CD14-positive monocyte (primary cell): ENCODE measurements at regions not wholly inside any gene's neighbourhood (a gene's known extent, or its start where the extent isn't known, plus 50 kb on each side); places are given as distances from the start of the nearest gene placed in this dataset.

Experiments
- DNase-seq, 3 donors: peaks; one replicate each; pipeline ENCODE4 v3.0.0-alpha.2; 2011 to 2022
- H2AFZ ChIP-seq: 2 replicates; pipeline ENCODE4 v1.6.0; 2012; ENCODE audit warnings: mild to moderate bottlenecking, low read depth, low read length, inconsistent platforms; ENCODE audit not compliant: insufficient read depth, poor library complexity, severe bottlenecking
- H3K27ac ChIP-seq, 2 donors: 1 replicate in 1 of 2; 2 replicates in 1 of 2; pipeline ENCODE4 v1.5.1; 2012 to 2013; ENCODE audit warnings: low read length in 2 of 2, control low read depth in 1 of 2, inconsistent platforms in 1 of 2, low read depth in 1 of 2, mild to moderate bottlenecking in 1 of 2
- H3K27me3 ChIP-seq, 2 donors: one replicate each; pipeline versions ENCODE4 v1.6.0 to v1.6.1; 2011 to 2013; ENCODE audit warnings: low read length in 2 of 2; ENCODE audit not compliant: control insufficient read depth in 2 of 2, insufficient read depth in 2 of 2
- H3K36me3 ChIP-seq, 2 donors: replicated peaks in 1 of 2; 1 replicate in 1 of 2; 2 replicates in 1 of 2; pipeline versions ENCODE4 v1.5.1 to v1.6.1; 2012 to 2013; ENCODE audit warnings: low read length in 2 of 2, control low read depth in 1 of 2, inconsistent platforms in 1 of 2, mild to moderate bottlenecking in 1 of 2; ENCODE audit not compliant: insufficient read depth in 2 of 2, control insufficient read depth in 1 of 2
- H3K4me1 ChIP-seq, 2 donors: 1 replicate in 1 of 2; 2 replicates in 1 of 2; pipeline versions ENCODE4 v1.5.1 to v1.6.1; 2012 to 2013; ENCODE audit warnings: low read length in 2 of 2, control low read depth in 1 of 2, inconsistent platforms in 1 of 2, mild to moderate bottlenecking in 1 of 2, moderate library complexity in 1 of 2; ENCODE audit not compliant: insufficient read depth in 2 of 2, control insufficient read depth in 1 of 2
- H3K4me2 ChIP-seq: replicated peaks from 2 replicates; pipeline ENCODE3; 2012; ENCODE audit warnings: low read length, moderate library complexity, mild to moderate bottlenecking; ENCODE audit not compliant: poor library complexity, severe bottlenecking; ENCODE audit errors: extremely low read depth
- H3K4me3 ChIP-seq, 3 experiments: fragments of 200-600 bp in 1 of 3; sonication (generic) in 1 of 3; replicated peaks in 1 of 3; 1 replicate in 2 of 3; 2 replicates in 1 of 3; pipeline ENCODE4 v1.5.1; 2011 to 2013; ENCODE audit warnings: low read length in 3 of 3, mild to moderate bottlenecking in 3 of 3, control low read depth in 2 of 3, low read depth in 2 of 3, inconsistent platforms in 1 of 3, moderate library complexity in 1 of 3
- H3K79me2 ChIP-seq: 2 replicates; pipeline ENCODE4 v1.6.0; 2012; ENCODE audit warnings: mild to moderate bottlenecking, control low read depth, inconsistent platforms, low read length, moderate library complexity; ENCODE audit not compliant: insufficient read depth
- H3K9ac ChIP-seq: 2 replicates; pipeline ENCODE4 v1.6.0; 2017; ENCODE audit warnings: low read length, mild to moderate bottlenecking; ENCODE audit not compliant: insufficient read depth, poor library complexity, severe bottlenecking
- H3K9me3 ChIP-seq, 2 donors: replicated peaks in 1 of 2; 1 replicate in 1 of 2; 2 replicates in 1 of 2; pipeline versions ENCODE4 v1.5.1 to v1.6.1; 2012 to 2013; ENCODE audit warnings: low read length in 2 of 2, control low read depth in 1 of 2; ENCODE audit not compliant: control insufficient read depth in 1 of 2, insufficient read depth in 1 of 2
- H4K20me1 ChIP-seq: 2 replicates; pipeline ENCODE4 v1.6.0; 2012; ENCODE audit warnings: mild to moderate bottlenecking, low read length, control low read depth, moderate library complexity; ENCODE audit not compliant: insufficient read depth
- H3K27ac Mint-ChIP-seq, 7 donors: one replicate each; pipeline ENCODE4 v1.8.0; 2020; ENCODE audit warnings: mild to moderate bottlenecking in 7 of 7, mixed read lengths in 7 of 7, moderate library complexity in 6 of 7, inconsistent platforms in 2 of 7
- H3K27me3 Mint-ChIP-seq, 3 donors: one replicate each; pipeline ENCODE4 v1.8.0; 2021 to 2022; ENCODE audit warnings: low read depth in 3 of 3, mild to moderate bottlenecking in 3 of 3, mixed read lengths in 3 of 3, moderate library complexity in 3 of 3, inconsistent platforms in 1 of 3
- H3K36me3 Mint-ChIP-seq, 2 donors: one replicate each; pipeline ENCODE4 v1.8.0; 2020; ENCODE audit warnings: mixed read lengths in 2 of 2, inconsistent platforms in 1 of 2, mild to moderate bottlenecking in 1 of 2
- H3K4me1 Mint-ChIP-seq: one replicate; pipeline ENCODE4 v1.8.0; 2020; ENCODE audit warnings: mild to moderate bottlenecking, mixed read lengths
- H3K4me3 Mint-ChIP-seq, 2 donors: one replicate each; pipeline ENCODE4 v1.8.0; 2020; ENCODE audit warnings: mild to moderate bottlenecking in 2 of 2, mixed read lengths in 2 of 2, moderate library complexity in 1 of 2
- H3K9me3 Mint-ChIP-seq, 7 donors: one replicate each; pipeline ENCODE4 v1.8.0; 2020 to 2022; ENCODE audit warnings: mixed read lengths in 7 of 7, mild to moderate bottlenecking in 6 of 7, moderate library complexity in 6 of 7, inconsistent platforms in 2 of 7
- CTCF ChIP-seq: fragments of 200-600 bp; IDR thresholded peaks from one replicate; pipeline ENCODE4 v1.8.0; 2022; ENCODE audit warnings: antibody characterized with exemption, mild to moderate bottlenecking
- WGBS: methylation state at CpG from one replicate; pipeline ENCODE4 v1.1.5; 2013; ENCODE audit warnings: missing lambda C conversion rate; ENCODE audit not compliant: insufficient coverage; 5-methylcytosine and 5-hydroxymethylcytosine counted together
- intact Hi-C, 2 donors: fragments of 100-400 bp; cut with micrococcal nuclease; formaldehyde crosslinking; loops; one replicate each; pipeline versions ENCODE4 v1.15.0 to v1.15.1; 2023

GRCh38 chr7:152583006-152583405, 92.9 kb downstream of the XRCC2 start:
- no peak overlapping the region for H3K27ac Mint-ChIP-seq

GRCh38 chr7:152579070-152579469, 96.9 kb downstream of the XRCC2 start:
- Mint-ChIP-seq H3K36me3 (no peaks in the 10 kb centered on the region), H3K9me3 (peaks cover 6 to 20% (median 9%) of the 10 kb centered on the region in 7 donors), H3K4me3 (no peak overlapping the region), H3K27ac (no peak overlapping the region), H3K4me1 (no peaks in the 10 kb centered on the region), H3K27me3 (peaks cover 2 to 12% (median 9%) of the 10 kb centered on the region in 3 donors)
- intact Hi-C loops = no loop called here
- no peak overlapping the region for H3K4me3 ChIP-seq
- H3K9ac ChIP-seq = no peak overlapping the region
- WGBS = 94% methylated on average over 9 of the region's 10 CpGs
- no peak for TF ChIP-seq CTCF
- H4K20me1 ChIP-seq = no peaks in the 10 kb centered on the region
- H3K27ac ChIP-seq = no peak overlapping the region
- no peaks in the 10 kb centered on the region for H3K79me2 ChIP-seq
- no peaks in the 10 kb centered on the region for H3K4me1 ChIP-seq
- H3K27me3 ChIP-seq = no peaks in the 10 kb centered on the region
- H3K4me2 ChIP-seq = no peak overlapping the region
- H3K36me3 ChIP-seq = no peaks in the 10 kb centered on the region
- no peak for DNase-seq
- peaks cover 0 to 8% of the 10 kb centered on the region in 2 donors for H3K9me3 ChIP-seq
- no peak overlapping the region for H2AFZ ChIP-seq

More at GRCh38 chr7:152583006-152583405, 92.9 kb downstream of the XRCC2 start:
- DNase-seq = no peak
- H3K27ac ChIP-seq = no peak overlapping the region
- no peaks in the 10 kb centered on the region for H4K20me1 ChIP-seq
- no peak overlapping the region for H3K9ac ChIP-seq
- Mint-ChIP-seq H3K36me3 (no peaks in the 10 kb centered on the region), H3K4me3 (no peak overlapping the region), H3K9me3 (peaks cover 0 to 5% (median 0%) of the 10 kb centered on the region in 7 donors), H3K4me1 (no peaks in the 10 kb centered on the region), H3K27me3 (peaks cover 0 to 8% (median 5%) of the 10 kb centered on the region in 3 donors)
- no peak overlapping the region for H2AFZ ChIP-seq
- H3K27me3 ChIP-seq = no peaks in the 10 kb centered on the region
- H3K36me3 ChIP-seq = no peaks in the 10 kb centered on the region
- no peaks in the 10 kb centered on the region for H3K79me2 ChIP-seq
- TF ChIP-seq CTCF = no peak
- no peak overlapping the region for H3K4me3 ChIP-seq
- no peak overlapping the region for H3K4me2 ChIP-seq
- WGBS = no CpG with 5 or more reads among the region's 3 CpGs
- H3K9me3 ChIP-seq = no peaks in the 10 kb centered on the region
- H3K4me1 ChIP-seq = no peaks in the 10 kb centered on the region
- intact Hi-C loops = no loop called here
